PC-3 (cell line): ENCODE measurements at regions not wholly inside any gene's neighbourhood (a gene's known extent, or its start where the extent isn't known, plus 50 kb on each side); places are given as distances from the start of the nearest gene placed in this dataset.

Experiments used
- CTCF ChIP-seq: fragments of 300-600 bp; sonication (generic); conservative IDR thresholded peaks from 2 replicates; pipeline ENCODE4 v1.5.1; 2017; ENCODE audit warnings: antibody characterized with exemption, low read depth, mild to moderate bottlenecking, low read length
- EZH2phosphoT487 ChIP-seq: fragments of 300-600 bp; sonication (generic); IDR thresholded peaks from 2 replicates; pipeline ENCODE4 v1.6.1; 2018; ENCODE audit warnings: mild to moderate bottlenecking, antibody characterized with exemption, low read length, borderline replicate concordance

GRCh38 chr12:108009442-108010070, 119.5 kb upstream of the WSCD2 start:
- TF ChIP-seq CTCF, result no peak
- TF ChIP-seq EZH2phosphoT487, result no peak
